ELR (cell line): ENCODE measurements at regions not wholly inside any gene's neighbourhood (a gene's known extent, or its start where the extent isn't known, plus 50 kb on each side); places are given as distances from the start of the nearest gene placed in this dataset.
"Not testable (repeated sequence)": the region's sequence is repeated elsewhere in the genome, so short reads cannot be mapped to it uniquely, and the experiment has no call there.

Experiments
- DNase-seq: peaks from one replicate; pipeline ENCODE4 v3.0.0-alpha.2; 2015; ENCODE audit warnings: low read depth

DNA sequence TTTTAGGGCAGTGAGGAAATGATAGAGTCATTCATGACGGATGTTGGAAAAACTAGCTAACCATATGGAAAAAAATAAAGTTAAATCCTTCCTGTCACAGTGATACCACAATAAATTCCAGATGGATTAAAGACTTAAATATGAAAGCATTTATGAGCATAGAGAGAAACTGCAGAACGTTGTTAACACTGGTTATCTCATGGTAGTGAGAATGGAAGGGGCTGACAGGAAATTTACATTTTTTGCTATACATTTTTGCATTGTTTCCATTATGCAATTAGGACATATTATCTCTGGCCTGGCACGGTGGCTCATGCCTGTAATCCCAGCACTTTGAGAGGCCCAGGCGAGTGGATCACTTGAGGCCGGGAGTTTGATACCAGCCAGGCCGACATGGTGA, 130.5 kb upstream of the VOPP1 start:
- not testable (repeated sequence) for DNase-seq

DNA sequence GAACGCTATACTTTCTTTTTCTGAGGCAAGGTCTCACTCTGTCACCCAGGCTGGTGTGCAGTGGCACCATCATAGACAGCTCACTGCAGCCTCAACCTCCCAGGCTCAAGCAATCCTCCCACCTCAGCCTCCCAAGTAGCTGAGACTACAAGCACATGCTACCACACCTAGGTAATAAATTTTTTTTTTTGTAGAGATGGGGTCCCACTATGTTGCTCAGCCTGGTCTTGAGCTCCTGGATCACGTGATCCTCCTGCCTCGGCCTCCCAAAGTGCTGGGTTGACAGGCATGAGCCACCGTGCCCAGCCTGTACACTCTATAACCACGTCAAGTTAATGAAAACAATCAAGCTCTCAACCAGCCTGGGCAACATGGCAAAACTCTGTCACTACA, 127.1 kb upstream of the VOPP1 start:
- DNase-seq = not testable (repeated sequence)

DNA sequence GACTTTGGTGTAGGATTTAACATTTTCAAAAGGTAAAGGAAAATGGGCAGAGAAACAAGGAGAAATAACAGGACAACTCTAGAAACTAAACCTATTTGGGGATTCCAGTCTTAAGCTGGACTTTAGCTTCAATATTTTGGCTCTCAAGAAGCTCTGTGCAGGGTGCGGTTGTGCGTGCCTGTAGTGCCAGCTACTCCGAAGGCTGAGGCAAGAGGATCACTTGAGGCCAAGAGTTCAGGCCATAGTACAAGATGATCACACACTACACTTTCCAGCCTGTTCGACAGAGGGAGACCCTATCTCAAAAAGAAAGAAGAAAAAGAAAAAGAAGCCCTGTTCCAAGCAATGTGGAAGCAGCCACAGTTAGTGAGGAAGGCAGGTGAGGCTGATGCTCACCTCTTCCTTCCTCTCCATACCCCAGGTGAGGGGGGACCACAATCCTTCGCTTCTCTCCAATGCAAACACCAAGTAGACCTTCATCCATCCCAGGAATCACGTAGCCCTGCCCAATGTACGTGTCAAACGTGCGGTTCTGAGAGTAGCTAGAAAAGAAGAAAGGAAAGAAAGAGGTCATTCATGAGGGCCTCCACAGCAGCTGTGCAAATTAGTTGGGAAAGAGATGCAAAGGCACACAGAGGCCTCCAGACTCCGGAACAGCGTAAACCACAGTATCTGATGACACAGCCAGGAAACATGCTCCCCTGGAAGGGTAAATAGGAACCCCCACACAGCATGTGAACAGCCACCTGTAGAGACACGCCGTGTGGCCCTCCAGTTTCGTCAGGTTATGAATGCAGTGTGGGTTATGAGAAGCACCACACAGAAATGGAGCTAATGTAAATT, 126.5 kb upstream of the VOPP1 start:
- peak; percentile 30 for DNase-seq

DNA sequence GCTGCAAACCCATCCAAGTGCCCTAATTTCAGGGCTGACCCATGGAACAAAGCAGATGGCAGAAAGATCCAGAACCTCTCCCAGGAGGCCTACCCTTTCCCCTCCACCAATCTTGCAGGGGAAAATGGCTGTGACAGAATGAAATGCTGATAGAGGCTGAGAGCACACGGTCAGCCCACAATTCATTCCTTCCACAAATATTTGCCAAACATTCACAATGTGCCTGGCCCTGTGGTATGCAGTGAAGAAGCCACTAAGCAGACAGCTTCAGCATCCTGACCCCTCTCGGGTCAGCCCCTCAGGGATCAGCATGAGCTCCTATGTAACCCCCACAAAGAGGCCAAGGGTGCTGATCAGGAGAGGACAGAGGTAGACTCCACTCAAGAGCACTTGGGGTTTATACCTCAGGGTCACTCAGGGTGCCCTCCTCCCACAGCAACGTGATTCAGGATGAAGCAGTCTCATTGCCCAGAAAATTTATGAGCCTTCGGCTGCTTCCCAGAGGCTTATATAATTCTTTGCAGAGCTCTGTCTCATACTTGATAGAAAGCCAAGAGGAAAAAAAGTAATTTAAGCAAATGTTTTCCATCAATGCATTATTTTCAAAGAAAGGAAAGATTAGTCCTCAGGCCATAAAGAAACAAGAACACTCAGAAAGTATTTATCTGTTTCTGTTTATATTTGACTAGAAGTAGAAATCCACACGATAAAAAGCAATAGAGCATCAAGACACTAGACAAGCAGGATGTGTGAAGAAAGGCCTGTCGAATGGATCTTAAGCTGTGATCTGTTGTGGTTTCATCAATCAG, 123.8 kb upstream of the VOPP1 start:
- peak; percentile 23 for DNase-seq

DNA sequence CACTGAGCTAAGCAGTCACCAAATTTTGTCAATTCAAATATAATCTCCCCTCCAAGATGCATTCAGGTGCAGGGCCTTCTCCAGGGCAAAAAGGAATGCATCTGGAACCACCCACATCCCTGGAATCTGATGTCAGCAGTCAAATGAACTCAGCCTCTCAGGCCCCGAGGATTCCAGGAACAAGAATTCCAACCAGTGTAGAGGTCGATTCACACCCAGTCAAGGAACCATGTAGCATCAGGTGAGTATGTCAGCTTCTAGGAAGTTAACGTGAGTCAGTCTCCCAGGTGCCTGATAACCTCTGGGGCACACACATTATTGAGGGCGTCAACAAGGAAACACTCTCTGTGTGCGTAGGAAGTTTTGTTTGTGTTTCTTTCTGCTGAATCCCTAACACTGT, 122.2 kb upstream of the VOPP1 start:
- not testable (repeated sequence) for DNase-seq

DNA sequence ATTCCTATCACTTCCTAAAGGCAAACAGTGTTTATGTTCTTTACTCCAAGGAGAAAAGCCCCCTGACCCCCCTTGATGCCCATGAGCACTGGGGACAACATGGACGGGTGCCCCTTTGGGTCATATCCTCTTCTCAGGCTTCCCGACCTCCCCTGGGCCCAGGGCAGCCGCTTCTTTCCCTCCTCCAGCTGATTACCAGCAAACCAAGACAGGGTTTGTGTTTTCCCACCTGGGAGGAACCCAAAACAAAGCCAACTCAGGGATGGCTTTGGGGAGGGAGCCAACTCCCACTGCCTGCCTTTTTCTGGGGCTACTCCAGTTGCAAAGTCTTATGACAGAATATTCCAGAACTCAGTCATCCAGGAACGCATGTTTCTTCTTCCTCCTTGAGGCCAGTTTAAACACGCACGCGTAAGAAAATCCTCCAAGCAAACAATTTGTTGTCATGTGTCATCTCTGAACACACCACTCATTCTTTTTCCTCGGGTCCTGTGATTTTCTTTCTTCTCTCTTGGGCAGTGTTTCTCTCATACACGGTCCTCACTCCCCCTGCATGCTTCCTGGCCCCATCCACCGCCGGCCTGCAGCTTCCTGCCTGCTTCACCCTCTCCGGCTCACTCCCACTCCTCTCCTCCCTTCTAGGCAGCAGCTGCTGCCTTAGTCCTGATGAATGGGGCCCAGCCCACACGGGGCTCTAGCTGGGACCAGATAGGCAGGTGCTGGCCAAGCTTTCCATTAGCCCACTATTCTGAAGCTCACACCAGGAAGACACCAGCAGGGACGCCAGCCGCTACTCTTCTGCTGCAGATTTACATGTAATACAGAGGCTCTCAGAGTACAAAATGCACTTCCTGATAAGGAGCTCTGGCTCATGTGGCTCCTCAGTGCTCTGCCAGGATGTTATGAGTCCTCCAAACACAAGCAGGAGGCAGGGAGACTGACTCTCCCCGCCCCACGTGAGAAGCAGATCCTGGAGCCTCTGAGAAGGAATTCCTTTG, 116.7 kb upstream of the VOPP1 start:
- DNase-seq = peak; percentile 22

DNA sequence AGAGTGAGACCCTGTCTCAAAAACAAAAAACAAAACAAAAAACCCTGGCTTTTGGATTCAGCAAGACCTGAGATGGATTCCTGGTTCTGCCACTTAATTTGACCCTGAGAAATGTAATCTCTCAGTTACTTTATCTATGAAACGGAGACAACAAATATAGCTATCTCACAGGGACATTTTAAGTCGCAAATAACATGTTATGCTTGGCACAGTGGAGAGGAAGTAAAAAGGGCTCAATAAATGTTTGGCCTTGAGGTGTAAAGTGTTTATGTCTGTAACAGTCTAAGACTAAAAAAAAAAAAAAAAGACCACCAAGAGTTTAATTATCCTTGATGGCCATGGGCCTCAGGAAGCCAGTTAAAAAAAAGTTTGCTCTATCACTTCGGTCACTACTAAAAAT, 116.0 kb upstream of the VOPP1 start:
- DNase-seq = not testable (repeated sequence)

DNA sequence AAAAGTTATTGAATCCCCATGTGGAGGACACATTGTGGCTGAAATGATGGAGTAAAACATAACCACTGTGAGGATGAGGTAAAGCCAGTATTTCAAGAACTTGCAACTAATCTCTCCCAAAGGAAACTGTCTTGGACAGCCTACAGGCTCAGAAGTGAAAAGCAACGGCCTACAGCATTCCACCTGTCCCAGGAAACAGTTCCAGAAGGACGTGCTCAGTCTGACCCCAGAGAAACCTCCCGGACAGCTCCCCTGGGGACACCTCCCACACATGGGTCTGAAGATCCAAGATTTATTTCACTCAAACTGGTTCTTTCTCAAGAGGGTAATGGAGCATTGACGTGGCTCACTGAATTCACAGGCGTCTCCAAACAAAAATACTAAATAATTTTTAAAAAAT, 115.0 kb upstream of the VOPP1 start:
- DNase-seq = not testable (repeated sequence)

DNA sequence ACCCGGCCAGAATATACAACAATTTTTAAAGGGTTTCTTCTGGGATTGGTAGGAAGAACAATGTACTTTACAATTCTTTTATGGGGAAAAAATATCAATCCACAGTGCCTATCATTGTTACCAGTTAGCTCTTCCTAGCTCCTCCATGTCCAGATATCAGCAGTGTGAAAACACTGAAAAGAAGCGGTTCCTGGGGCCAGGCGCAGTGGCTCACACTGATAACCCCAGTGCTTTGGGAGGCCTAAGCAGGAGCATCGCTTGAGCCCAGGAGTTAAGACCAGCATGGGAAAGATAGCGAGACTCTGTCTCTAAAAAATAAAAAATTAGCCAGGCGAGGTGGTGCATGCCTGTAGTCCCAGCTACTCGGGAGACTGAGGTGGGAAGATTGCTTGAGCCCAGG, 114.5 kb upstream of the VOPP1 start:
- not testable (repeated sequence) for DNase-seq

DNA sequence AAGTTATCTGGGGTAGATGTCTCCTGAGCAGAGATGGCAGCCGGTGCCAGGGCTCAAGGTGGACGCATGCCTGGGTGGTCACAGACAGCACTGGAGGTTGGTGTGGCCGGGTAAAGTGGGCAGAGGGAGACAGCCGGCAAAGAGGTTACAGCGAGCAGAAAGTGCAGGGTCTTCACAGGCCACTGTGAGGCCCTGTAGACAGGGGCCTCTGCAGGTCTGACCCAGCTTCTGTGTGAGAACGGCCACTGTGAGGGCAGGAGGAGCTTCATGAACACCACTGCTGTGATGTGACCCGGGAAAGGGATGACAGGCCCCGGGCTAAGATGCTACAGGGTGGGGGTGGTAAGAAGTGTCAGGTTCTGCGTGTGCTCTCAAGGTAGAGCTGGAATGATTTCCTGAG, 111.2 kb upstream of the VOPP1 start:
- DNase-seq = not testable (repeated sequence)

DNA sequence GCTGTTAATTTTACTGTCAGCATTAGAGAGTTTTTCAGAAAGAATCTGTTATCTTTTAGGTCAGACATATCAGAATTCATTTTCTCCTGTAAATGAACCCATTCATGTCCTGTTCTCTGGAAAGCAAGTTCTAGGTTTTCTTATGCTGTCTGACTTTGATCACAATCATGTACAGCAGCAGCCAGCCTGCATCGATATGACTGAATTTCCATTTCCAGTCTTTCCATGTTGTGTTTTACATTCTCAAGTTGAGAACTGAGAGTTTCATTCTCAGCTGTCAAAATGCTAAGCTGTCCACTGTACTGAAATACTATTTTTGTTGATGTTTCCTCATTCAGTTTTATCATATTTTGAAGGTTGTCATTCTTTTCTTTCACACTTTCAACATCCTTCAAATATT, 103.3 kb upstream of the VOPP1 start:
- not testable (repeated sequence) for DNase-seq

DNA sequence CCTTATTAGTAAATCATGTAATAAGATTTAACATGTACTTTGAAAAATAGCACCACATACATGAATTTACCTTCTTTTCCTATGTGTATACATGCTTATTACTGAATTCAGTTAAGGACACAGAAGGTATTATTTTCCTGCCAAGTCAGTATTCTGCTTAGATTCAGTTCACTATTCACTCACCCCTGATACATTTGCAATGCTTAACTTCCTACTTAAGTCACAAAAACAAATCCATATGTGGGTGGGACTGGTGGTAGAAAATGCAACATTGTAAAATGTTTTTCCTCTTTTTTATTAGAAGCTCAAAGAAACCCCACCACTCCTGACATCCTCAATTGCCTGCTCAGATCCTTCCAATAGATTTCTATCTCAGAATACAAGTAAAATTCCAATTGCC, 101.2 kb upstream of the VOPP1 start:
- not testable (repeated sequence) for DNase-seq

DNA sequence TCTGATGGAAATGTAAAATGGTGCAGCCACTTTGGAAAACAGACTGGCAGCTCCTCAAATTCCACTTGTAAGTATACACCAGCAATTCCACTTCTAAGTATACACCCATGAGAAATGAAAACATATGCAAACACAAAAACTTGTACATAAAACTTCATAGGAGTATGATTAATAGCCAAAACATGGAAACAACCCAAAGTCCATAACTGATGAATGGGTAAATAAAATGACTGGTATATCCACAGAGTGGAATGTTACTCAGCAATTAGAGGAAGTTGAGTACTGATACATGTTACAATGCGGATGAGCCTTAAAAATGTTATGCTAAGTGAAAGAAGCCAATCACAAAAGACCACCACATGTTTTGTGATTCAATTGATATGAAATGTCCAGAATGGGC, 99.8 kb upstream of the VOPP1 start:
- not testable (repeated sequence) for DNase-seq

DNA sequence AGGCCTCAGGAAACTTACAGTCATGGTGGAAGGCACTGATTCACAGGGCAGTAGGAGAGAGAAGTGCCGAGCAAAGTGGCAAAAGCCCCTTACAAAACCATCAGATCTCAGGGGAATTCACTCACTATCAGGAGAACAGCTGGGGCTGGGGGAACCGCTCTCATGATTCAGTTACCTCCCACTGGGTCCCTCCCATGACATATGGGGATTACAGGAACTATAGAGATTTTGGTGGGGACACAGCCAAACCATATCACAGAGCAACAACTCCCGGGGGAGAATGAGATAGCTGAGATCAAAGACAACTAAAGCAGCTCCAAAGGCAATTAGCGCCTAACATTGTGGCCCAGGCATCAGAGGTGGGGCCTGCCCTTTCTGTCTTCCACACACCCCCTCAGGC, 85.4 kb upstream of the VOPP1 start:
- DNase-seq = no peak

DNA sequence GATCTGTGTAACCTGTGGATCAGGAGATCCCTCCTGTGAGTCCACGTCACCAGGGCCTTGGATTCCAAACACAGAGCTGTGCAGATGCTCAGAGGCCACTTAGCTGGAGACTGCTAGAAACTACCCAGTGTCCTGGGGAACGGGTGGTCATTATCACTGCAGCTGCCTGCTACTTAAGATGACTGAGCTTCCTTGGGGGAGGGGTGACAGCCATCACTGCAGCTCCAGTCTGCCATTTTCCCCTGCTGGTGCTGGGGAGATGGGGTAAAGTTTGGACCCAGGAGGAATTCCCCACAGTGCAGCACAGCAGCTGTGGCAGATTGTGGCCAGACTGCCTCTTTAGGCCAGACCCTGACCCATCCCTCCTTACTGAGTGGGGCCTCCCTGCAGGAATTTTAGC, 78.8 kb upstream of the VOPP1 start:
- DNase-seq = no peak

DNA sequence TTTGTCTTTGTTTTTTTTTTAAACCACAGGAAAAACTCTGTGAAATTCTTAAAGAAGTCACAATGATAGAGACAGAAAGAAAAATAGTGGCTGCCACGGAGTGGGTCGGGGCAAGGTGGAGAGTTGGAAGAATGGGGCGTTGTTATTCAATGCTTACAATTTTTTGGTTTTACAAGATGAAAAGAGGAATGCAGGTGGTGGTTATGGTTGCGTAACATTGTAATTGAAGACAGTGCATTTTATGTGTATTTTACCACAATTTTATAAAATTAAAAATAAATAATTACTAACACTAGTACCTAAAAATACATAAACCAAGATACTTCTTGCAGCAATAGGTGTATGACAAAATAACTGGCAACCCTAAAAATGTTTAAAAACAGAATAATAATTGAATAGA, 76.9 kb upstream of the VOPP1 start:
- DNase-seq = no peak

DNA sequence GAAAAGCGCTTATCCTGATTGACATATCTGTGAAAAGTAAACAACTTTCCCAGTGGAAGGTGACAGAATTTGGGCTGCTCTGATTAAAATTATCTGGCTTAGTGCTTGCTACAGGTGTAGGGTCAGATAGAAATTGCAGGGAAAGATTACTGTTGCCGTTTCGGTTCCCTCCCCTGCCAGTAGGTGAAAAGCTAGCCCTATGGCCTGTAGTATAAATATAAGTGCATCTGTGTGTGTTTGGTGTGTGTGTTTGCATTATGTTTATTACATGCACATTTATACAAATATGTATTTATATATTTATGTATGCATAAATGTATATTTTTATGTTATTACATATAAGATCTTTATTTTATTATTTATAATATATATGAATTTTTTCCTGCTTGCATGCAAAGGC, 72.3 kb upstream of the VOPP1 start:
- no peak for DNase-seq

DNA sequence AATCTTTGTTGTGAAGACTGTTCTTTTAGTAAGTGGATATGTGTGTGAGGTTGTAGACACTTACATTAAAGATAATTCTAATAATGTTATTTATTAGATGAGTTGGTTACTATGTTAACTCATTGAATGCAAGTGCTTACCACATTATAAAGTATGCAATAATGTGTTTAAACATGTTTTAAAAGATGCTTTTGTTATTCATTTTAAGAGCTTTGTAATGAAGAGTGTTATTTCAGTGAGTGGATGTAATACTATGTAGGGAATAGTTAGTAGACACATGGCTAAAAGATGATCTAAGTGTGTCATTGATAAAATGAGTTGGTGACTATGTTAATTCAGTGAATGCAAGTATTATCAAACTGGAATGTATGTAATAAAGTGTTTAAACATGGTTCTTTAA, 70.0 kb upstream of the VOPP1 start:
- DNase-seq = no peak

DNA sequence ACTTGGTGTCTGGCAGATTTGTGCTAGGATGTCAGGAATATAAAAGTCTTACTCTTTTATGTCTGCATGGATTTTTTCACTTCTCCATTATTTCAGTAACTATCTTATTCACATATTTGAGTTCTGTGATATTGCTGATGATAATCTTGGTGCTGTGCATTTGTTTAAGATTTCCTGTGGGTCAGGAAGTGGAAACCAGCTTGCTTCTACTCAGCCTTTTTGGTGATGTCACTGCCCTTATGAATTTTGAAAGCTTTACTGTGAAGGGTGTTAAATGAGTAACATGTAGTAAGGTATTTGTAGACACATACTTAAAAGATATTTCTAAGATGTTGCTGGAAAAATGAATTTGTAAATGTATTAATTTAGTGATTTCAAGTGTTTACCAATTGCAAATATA, 69.5 kb upstream of the VOPP1 start:
- peak; percentile 6 for DNase-seq

DNA sequence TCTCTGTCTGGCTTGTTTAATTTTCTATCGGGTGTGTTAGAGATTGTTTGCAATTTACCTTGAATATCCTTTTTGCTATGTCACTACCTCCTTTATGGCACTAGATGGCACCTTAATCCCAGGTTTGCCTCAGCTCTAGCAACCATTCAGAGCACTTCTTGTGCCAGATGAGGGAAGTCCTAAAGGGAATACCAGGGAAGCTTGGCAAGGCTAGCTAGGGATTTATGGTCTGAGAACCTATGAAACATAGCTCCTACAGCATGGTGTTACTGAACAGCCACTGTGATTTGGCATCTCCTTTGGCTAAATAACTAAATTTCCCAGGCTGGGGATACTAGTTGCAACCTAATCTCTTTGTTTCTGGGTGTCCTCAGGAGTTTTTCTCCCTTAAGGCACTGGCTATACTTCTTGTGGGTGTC, 69.0 kb upstream of the VOPP1 start:
- DNase-seq = peak; percentile 79

DNA sequence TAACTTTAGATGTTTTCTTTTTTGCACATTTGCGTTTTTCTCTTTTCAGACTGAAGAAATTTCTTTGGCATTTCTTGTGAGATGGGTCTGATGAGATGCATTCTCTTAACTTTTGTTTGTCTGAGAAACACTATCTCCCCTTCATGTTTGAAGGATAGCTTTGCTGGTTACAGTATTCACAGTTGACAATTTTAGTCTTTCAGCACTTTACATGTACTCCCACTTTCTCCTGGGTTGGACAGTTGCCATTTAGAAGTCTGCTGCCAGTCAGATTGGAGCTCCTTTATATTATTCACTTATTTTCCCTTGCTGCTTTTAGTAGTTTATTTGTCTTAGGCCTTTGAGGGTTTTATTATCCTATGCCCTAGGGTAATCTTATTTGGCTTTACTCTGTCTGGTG, 67.3 kb upstream of the VOPP1 start:
- DNase-seq = no peak

DNA sequence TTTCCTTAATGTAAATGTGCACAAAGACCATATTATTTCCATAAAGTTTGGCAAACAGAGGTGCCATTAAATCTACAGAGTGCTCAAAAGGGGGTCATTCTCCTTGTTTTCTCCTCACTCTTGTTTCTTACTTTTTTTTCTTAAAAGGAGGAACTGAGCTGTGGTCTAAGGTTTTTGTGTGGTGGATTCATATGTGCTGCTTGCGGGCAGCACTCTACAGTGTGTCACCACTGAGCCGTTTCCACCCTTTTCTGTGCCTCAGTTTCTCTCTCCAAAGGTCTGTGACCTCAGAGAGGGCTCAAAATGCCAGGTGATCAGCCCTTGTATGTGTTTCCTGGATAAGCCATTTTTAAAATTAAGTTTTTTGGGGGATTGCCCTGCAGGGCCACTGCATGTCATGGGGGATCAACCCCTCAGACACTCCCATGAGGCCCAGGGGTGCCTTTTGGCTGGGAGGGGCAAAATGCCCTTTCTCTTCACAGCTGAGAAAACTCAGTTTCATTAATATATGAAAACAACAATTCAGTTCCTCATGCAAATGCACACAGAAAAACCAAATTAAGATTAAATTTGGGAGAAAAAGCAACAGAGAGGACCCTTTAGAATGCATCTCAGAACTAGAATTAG, 56.9 kb upstream of the VOPP1 start:
- no peak for DNase-seq
